ENCODE measurements at regions not wholly inside any gene's neighbourhood (a gene's known extent, or its start where the extent isn't known, plus 50 kb on each side); places are given as distances from the start of the nearest gene placed in this dataset.
"Not testable (repeated sequence)": the region's sequence is repeated elsewhere in the genome, so short reads cannot be mapped to it uniquely, and the experiment has no call there.

- not testable (repeated sequence) for H3K27ac ChIP-seq (replicated peaks); H3K27me3 ChIP-seq (ENCODE audit: insufficient read depth, poor library complexity, severe bottlenecking); H3K4me3 ChIP-seq (replicated peaks; ENCODE audit: insufficient read depth, low read length); DNase-seq (ENCODE audit: low read depth in 1 of 2, low spot score in 1 of 2)
Measured at GRCh38 chr1:68923475-68924088, 426.7 kb upstream of the DEPDC1 start.

GRCh38 chr1:68930101-68930500 lies 433.2 kb upstream of the DEPDC1 start:
- H3K4me3 ChIP-seq (replicated peaks; ENCODE audit: insufficient read depth, low read length) = no peak overlapping the region
- TF ChIP-seq SPI1 (IDR thresholded peaks at IDR 0.05; ENCODE audit: borderline replicate concordance, low read depth) = no peak
- TF ChIP-seq REST (IDR thresholded peaks at IDR 0.05; ENCODE audit: insufficient replicate concordance, low read depth) = no peak
- no peak for TF ChIP-seq POLR2AphosphoS5 (IDR thresholded peaks at IDR 0.05; ENCODE audit: low read depth)
- TF ChIP-seq GABPA (IDR thresholded peaks at IDR 0.05; ENCODE audit: low read depth) = no peak
- TF ChIP-seq CTCF (IDR thresholded peaks at IDR 0.05; ENCODE audit: insufficient read depth, low read length) = no peak
- DNase-seq (ENCODE audit: low read depth in 1 of 2, low spot score in 1 of 2) = no peak
- H3K27ac ChIP-seq (replicated peaks) = no peak overlapping the region
- no peaks in the 10 kb centered on the region for H3K27me3 ChIP-seq (ENCODE audit: insufficient read depth, poor library complexity, severe bottlenecking)

GRCh38 chr1:68936530-68936929 lies 439.6 kb upstream of the DEPDC1 start:
- H3K27me3 ChIP-seq (ENCODE audit: insufficient read depth, poor library complexity, severe bottlenecking) = no peaks in the 10 kb centered on the region
- TF ChIP-seq POLR2AphosphoS5 (IDR thresholded peaks at IDR 0.05; ENCODE audit: low read depth) (no peak), GABPA (IDR thresholded peaks at IDR 0.05; ENCODE audit: low read depth) (no peak), SPI1 (IDR thresholded peaks at IDR 0.05; ENCODE audit: borderline replicate concordance, low read depth) (no peak), CTCF (IDR thresholded peaks at IDR 0.05; ENCODE audit: insufficient read depth, low read length) (no peak), REST (IDR thresholded peaks at IDR 0.05; ENCODE audit: insufficient replicate concordance, low read depth) (no peak)
- no peak overlapping the region for H3K27ac ChIP-seq (replicated peaks)
- no peak overlapping the region for H3K4me3 ChIP-seq (replicated peaks; ENCODE audit: insufficient read depth, low read length)
- DNase-seq (ENCODE audit: low read depth in 1 of 2, low spot score in 1 of 2) = no peak

GRCh38 chr1:68938051-68938666 lies 441.3 kb upstream of the DEPDC1 start:
- no peak for TF ChIP-seq CTCF (IDR thresholded peaks at IDR 0.05; ENCODE audit: insufficient read depth, low read length)
- TF ChIP-seq SPI1 (IDR thresholded peaks at IDR 0.05; ENCODE audit: borderline replicate concordance, low read depth) = no peak
- TF ChIP-seq POLR2AphosphoS5 (IDR thresholded peaks at IDR 0.05; ENCODE audit: low read depth) = no peak
- TF ChIP-seq GABPA (IDR thresholded peaks at IDR 0.05; ENCODE audit: low read depth) = no peak
- TF ChIP-seq REST (IDR thresholded peaks at IDR 0.05; ENCODE audit: insufficient replicate concordance, low read depth) = no peak
- Histone ChIP-seq H3K4me3 (replicated peaks; ENCODE audit: insufficient read depth, low read length) (no peak overlapping the region), H3K27ac (replicated peaks) (no peak overlapping the region), H3K27me3 (ENCODE audit: insufficient read depth, poor library complexity, severe bottlenecking) (no peaks in the 10 kb centered on the region)
- DNase-seq (ENCODE audit: low read depth in 1 of 2, low spot score in 1 of 2) = no peak

All from HL-60 (cell line).